Duodenal mucosa (tissue), 2 donors: ENCODE measurements at regions not wholly inside any gene's neighbourhood (a gene's known extent, or its start where the extent isn't known, plus 50 kb on each side); places are given as distances from the start of the nearest gene placed in this dataset.

Experiments
- H3K27ac ChIP-seq: one replicate; pipeline ENCODE4 v1.7.0; 2013; ENCODE audit warnings: low read depth, low read length
- H3K27me3 ChIP-seq, 2 donors: one replicate each; pipeline ENCODE4 v1.7.0; 2013; ENCODE audit warnings: low read length in 2 of 2, control low read depth in 1 of 2; ENCODE audit not compliant: insufficient read depth in 2 of 2, control insufficient read depth in 1 of 2
- H3K36me3 ChIP-seq, 2 donors: one replicate each; pipeline ENCODE4 v1.7.0; 2013; ENCODE audit warnings: low read length in 2 of 2, control low read depth in 1 of 2; ENCODE audit not compliant: insufficient read depth in 2 of 2, control insufficient read depth in 1 of 2
- H3K4me1 ChIP-seq, 2 donors: one replicate each; pipeline ENCODE4 v1.7.0; 2013; ENCODE audit warnings: low read length in 2 of 2, control low read depth in 1 of 2; ENCODE audit not compliant: insufficient read depth in 2 of 2, control insufficient read depth in 1 of 2
- H3K4me3 ChIP-seq, 2 donors: one replicate each; pipeline ENCODE4 v1.7.0; 2013; ENCODE audit warnings: low read length in 2 of 2, low read depth in 1 of 2
- H3K9ac ChIP-seq, 2 donors: one replicate each; pipeline ENCODE4 v1.7.0; 2013; ENCODE audit warnings: low read length in 2 of 2, low read depth in 1 of 2
- H3K9me3 ChIP-seq, 2 donors: one replicate each; pipeline ENCODE4 v1.7.0; 2013; ENCODE audit warnings: low read length in 2 of 2, control low read depth in 1 of 2; ENCODE audit not compliant: control insufficient read depth in 1 of 2

- H3K4me1 ChIP-seq = peaks cover 10 to 14% of the 10 kb centered on the region in 2 donors
- no peak overlapping the region for H3K27ac ChIP-seq
- H3K9me3 ChIP-seq = no peaks in the 10 kb centered on the region
- no peaks in the 10 kb centered on the region for H3K36me3 ChIP-seq
- no peak overlapping the region for H3K9ac ChIP-seq
- no peak overlapping the region for H3K4me3 ChIP-seq
- H3K27me3 ChIP-seq = no peaks in the 10 kb centered on the region
These were observed 97.7 kb upstream of the TMEM170B start for GRCh38 chr6:11439876-11440275.

GRCh38 chr6:11439017-11439420 is 98.5 kb upstream of the TMEM170B start:
- H3K4me1 ChIP-seq = peaks cover 19 to 21% of the 10 kb centered on the region in 2 donors
- no peak overlapping the region for H3K9ac ChIP-seq
- no peak overlapping the region for H3K27ac ChIP-seq
- no peak overlapping the region for H3K4me3 ChIP-seq
- H3K36me3 ChIP-seq = no peaks in the 10 kb centered on the region
- no peaks in the 10 kb centered on the region for H3K9me3 ChIP-seq
- no peaks in the 10 kb centered on the region for H3K27me3 ChIP-seq

- H3K4me1 ChIP-seq = peaks cover 23 to 30% of the 10 kb centered on the region in 2 donors
- no peaks in the 10 kb centered on the region for H3K36me3 ChIP-seq
- no peak overlapping the region for H3K27ac ChIP-seq
- no peaks in the 10 kb centered on the region for H3K27me3 ChIP-seq
- H3K4me3 ChIP-seq = no peak overlapping the region
- H3K9ac ChIP-seq = no peak overlapping the region
- H3K9me3 ChIP-seq = no peaks in the 10 kb centered on the region
These were observed 99.6 kb upstream of the TMEM170B start for GRCh38 chr6:11437824-11438459.

GRCh38 chr6:11436508-11437096 is 100.9 kb upstream of the TMEM170B start:
- H3K27ac ChIP-seq = no peak overlapping the region
- no peak overlapping the region for H3K9ac ChIP-seq
- H3K4me1 ChIP-seq = peaks cover 23 to 33% of the 10 kb centered on the region in 2 donors
- H3K27me3 ChIP-seq = no peaks in the 10 kb centered on the region
- H3K9me3 ChIP-seq = no peaks in the 10 kb centered on the region
- H3K4me3 ChIP-seq = no peak overlapping the region
- H3K36me3 ChIP-seq = no peaks in the 10 kb centered on the region

- Histone ChIP-seq H3K4me1 (peaks cover 23 to 33% of the 10 kb centered on the region in 2 donors), H3K4me3 (peak overlapping the region in 1 of 2 donors; percentile 13), H3K27me3 (no peaks in the 10 kb centered on the region), H3K27ac (no peak overlapping the region), H3K9me3 (no peaks in the 10 kb centered on the region), H3K9ac (no peak overlapping the region), H3K36me3 (no peaks in the 10 kb centered on the region)
These were observed 102.8 kb upstream of the TMEM170B start for GRCh38 chr6:11434565-11435326.

GRCh38 chr6:11433860-11434259 is 103.7 kb upstream of the TMEM170B start:
- Histone ChIP-seq H3K9ac (no peak overlapping the region), H3K27me3 (no peaks in the 10 kb centered on the region), H3K9me3 (no peaks in the 10 kb centered on the region), H3K4me1 (peaks cover 23 to 35% of the 10 kb centered on the region in 2 donors), H3K4me3 (no peak overlapping the region), H3K36me3 (no peaks in the 10 kb centered on the region), H3K27ac (no peak overlapping the region)

- Histone ChIP-seq H3K27ac (no peak overlapping the region), H3K27me3 (no peaks in the 10 kb centered on the region), H3K4me1 (peaks cover 27 to 41% of the 10 kb centered on the region in 2 donors), H3K9ac (no peak overlapping the region), H3K9me3 (no peaks in the 10 kb centered on the region), H3K4me3 (no peak overlapping the region), H3K36me3 (no peaks in the 10 kb centered on the region)
These were observed 104.7 kb upstream of the TMEM170B start for GRCh38 chr6:11432713-11433450.

- Histone ChIP-seq H3K36me3 (no peaks in the 10 kb centered on the region), H3K4me3 (no peak overlapping the region), H3K9ac (no peak overlapping the region), H3K27ac (no peak overlapping the region), H3K9me3 (no peaks in the 10 kb centered on the region), H3K4me1 (peaks cover 32 to 41% of the 10 kb centered on the region in 2 donors), H3K27me3 (no peaks in the 10 kb centered on the region)
These were observed 105.5 kb upstream of the TMEM170B start for GRCh38 chr6:11432091-11432490.

- H3K4me3 ChIP-seq = no peak overlapping the region
- no peaks in the 10 kb centered on the region for H3K9me3 ChIP-seq
- H3K27ac ChIP-seq = no peak overlapping the region
- no peaks in the 10 kb centered on the region for H3K36me3 ChIP-seq
- H3K27me3 ChIP-seq = no peaks in the 10 kb centered on the region
- H3K4me1 ChIP-seq = peaks cover 32 to 41% of the 10 kb centered on the region in 2 donors
- no peak overlapping the region for H3K9ac ChIP-seq
These were observed 106.1 kb upstream of the TMEM170B start for GRCh38 chr6:11431455-11431937.
